ENCODE measurements at regions not wholly inside any gene's neighbourhood (a gene's known extent, or its start where the extent isn't known, plus 50 kb on each side); places are given as distances from the start of the nearest gene placed in this dataset.
A peak's percentile ranks its signal among the peaks of the same experiment; 100 is the strongest.

DNA sequence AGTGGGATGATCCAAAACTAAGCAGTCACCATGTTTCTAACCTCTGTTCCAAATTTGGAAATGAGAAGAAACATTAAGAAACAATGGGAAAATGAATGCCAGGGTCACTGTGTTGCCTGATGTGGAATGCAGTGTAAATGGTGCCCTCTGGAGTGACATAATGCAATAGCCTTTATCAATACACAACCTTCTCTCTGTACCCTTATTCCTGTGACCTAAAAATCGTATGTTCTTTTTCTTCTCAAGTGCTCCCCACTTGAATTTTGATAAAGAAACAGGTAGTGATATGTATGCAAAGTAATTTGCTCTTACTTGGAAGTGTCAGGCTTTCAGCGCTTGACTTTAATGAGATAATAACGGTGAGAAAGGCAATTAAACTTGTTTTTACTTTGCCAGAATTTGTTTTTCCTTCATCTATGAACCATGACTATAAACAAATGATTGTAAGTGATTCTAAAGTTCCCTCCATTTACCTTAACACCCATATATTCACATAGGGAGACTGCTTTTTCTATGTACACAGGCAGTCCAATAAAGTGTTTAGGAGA is 145.8 kb upstream of the THRB start:
- DNase-seq (ENCODE audit: low read depth): peak; percentile 56

DNA sequence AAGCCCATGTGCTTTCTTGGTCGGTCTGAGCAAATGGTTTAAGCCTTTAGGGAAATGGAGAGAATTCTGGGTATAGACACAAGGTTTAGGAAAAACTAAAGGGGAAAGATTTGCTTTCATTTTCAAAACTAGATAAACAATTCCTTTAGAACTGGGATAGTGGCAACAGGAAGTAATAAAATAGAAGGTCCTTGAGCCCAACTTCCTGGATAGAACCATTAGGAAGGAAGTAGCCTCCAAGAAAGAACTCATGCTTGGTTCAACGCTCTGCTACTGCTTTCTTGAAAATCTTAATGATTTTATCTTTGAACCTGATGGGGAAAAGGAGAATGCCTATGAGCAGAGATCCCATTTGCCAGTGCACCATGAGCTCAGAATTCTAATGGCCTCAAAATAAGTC is 147.0 kb upstream of the THRB start:
- DNase-seq (ENCODE audit: low read depth): no peak

DNA sequence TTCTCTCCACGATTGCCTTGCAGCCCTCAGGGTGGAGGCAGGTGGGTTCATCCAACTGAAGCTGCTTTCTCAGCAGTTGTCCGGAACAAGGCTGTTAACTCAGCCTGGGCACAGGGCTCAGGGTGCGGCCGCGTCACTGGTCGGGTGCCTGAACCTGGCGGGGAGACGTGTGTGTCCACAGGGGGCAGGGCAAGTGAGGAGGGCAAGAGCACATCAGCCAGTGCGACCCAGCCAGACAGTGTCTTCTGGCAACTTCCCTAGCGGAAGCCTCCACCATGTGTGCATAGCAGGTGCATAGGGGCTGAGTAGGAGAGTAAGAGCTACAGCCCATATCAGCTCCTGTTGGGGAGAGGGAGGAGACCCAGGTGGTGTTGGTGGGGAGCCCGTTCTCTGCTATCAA is 150.4 kb upstream of the THRB start:
- no peak for DNase-seq (ENCODE audit: low read depth)

DNA sequence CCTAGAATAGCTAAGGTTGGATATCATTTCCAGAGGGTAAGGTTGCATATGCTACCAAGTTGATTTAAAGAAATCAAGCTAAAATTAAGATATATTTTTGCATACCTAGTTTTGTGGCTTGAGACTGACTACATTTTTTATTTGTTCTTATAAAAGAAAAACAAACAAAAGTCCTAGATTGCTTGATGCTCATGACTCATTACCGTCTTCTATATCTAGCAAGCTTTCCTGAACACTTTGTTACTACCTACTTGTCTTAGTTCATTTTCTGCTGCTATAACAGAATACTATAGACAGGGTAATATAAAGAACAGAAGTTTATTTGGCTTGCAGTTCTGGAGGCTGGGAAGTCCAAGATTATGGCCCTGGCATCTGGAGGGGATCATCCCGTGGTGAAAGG is 152.1 kb upstream of the THRB start:
- DNase-seq (ENCODE audit: low read depth): no peak

DNA sequence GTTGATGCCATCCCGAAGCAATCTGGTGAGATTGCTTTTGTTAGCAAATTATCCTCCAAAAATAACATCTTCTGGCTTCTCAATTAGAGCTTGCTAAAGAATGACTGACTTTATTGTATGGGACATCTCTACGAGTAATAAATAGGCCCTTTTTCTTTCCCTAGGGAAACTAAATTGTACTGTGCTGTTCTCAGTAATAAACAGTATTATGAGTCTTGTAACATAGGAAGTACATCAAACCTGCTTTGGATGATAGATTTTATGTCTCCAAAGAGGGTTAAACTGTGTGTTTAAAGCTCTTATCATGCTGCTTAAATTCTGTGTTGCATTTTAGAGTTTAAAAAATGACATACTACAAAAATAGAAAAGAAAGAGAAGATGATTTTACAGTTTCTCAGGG is 153.4 kb upstream of the THRB start:
- no peak for DNase-seq (ENCODE audit: low read depth)

DNA sequence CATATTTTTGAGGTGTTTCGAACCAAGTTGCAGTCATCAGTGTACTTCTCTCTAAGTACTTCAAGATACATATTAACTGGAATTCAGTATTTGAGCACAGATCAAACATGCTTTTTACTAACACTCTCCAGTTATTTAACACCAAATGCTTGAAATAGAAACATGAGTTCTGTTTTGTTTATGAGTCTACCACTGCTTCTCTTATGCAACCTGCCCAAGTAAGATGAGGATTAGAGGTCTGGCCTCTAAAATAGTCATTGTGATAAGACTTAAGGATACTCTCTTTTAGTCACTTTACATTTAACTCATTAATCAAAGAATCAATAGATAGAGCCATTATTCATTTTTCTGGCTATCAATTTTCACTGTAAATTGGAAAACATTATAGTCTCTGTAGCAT is 156.2 kb upstream of the THRB start:
- DNase-seq (ENCODE audit: low read depth): no peak

DNA sequence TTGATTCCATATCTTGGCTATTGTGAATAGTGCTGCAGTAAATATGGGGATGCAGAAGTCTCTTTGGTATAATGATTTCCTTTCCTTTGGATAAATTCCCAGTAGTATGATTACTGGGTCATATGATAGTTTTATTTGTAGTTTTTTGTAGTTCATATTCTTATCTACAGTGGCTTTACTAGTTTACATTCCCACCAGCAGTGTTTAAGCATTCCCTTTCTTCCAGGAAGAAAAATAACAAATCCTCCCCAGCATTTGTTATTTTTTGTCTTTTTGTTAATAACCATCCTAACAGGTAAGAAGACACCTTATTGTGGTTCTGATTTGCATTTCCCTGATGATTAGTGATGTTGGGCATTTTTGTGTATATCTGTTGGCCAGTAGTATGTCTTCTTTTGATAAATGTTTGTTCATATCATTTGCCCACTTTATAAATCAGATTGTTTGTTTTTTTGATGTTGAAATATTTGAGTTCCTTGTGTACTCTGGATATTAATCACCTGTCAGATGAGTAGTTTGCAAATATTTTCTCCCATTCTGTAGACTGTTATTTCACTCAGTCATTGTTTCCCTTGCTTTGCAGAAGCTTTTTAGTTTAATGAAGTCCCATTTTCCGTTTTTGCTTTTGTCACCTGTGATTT is 163.3 kb upstream of the THRB start:
- DNase-seq (ENCODE audit: low read depth): no peak

DNA sequence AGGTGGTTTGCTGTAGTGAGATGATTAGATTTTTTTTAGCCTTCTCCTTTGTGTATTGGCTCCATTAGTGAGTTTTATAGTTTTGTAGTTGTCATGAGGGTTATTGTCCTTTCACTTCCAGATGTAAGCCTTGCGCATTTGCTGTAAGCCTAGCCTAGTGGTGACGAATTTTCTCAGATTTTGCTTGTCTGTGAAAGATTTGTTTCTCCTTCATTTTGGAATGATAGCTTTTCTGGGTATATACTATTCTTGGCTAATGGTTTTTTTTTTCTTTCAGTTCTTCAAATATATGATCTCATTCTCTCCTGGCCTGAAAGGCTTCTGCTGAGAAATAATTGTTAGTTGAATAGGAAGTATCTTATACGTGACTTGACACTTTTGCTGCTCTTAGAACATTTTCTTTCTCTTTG is 166.5 kb upstream of the THRB start:
- DNase-seq (ENCODE audit: low read depth): no peak

DNA sequence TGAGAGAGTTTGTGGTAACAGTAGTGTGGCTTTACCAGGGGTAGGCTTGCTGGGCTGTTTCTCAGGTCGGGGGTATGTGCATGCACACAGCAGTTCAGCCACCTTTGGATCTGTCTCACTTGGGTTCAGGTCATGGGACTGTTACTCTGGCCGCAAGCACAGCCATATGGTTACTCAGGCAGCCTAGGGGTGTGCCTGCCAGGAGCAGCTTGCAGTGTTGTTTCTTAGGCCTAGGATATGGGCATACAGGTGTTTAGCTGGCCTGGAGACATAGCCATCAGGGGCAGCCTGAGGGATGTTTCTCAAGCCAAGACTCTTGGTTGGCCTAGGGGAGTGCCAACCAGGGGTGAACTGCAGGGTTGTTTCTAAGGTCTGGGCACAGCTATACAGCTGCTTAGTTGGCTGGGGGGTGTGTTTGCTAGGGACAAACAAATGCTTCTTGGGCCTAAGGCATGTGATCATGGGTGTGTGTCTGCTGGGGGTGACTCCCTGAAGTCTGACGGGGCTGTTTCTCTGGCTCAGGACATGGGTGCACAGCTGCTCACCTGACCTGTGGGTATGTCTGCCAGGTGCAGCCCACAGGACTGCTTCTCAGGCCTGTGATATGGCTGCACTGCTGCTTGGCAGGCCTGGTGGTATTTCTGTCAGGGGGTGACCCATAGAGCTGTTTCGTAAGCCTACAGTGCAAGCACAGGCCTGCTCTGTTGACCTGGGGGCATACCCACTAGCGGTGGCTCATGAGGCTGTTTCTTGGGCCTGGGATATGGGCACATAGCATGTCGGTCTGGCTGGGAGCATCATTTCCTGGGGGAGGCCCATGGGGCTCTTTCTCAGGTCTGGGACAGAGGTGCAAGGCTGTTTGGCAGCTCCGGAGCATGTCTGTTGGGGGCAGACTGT is 168.0 kb upstream of the THRB start:
- DNase-seq (ENCODE audit: low read depth): no peak

DNA sequence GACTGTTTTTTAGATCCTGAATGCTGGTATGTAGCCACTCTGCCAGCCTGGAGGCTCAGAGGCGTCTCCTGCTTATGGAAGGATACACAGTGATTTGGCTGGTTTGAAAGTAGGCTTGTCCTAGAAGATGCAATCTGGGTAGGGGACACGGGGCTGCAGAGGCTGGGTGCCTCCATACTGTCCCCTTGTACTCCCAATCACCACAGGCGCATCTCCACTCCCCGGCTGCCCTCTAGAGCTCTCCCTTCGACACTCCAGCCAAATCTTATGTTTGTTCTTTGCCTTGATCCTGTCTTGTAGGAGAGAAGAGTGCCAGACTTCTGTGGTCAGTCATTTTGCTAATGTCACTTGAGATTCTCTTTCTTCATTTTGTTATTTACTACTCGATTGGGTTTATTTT is 168.8 kb upstream of the THRB start:
- no peak for DNase-seq (ENCODE audit: low read depth)

DNA sequence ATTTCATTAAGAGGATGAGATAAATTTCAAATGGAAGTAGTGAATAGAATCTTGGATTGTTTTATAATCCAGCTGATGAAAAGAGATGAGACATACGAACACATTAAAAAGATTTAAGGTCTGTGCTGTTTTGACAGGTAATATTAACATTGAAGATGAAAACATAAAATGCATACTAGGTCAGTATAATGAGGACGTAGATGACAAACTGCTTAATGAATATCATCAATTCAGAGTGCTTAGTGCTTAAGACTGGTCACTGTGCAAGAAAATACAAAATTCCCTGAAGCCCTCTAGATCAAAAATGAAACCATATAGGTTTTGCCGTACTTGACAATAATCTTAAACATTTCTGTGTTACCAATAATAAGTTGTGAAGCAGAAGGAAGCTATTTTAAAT is 173.4 kb upstream of the THRB start:
- DNase-seq (ENCODE audit: low read depth): no peak

DNA sequence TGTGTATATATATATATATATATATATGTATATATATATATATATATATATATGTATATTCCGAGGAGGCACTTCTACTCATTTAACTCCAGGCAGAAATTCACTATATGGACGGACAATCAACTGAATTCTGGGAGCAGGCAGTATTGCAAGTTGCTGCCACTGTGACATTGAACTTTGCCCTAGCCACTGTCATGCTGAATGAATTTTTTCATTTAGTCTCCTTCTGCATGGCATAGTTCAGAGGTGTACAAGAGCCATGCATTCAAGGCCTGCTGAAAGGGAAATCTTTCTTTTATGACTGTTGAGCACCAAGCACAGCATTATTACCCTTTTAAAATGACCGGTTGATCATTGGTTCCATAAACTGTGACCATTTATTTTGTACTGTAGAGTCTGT is 176.2 kb upstream of the THRB start:
- no peak for DNase-seq (ENCODE audit: low read depth)

DNA sequence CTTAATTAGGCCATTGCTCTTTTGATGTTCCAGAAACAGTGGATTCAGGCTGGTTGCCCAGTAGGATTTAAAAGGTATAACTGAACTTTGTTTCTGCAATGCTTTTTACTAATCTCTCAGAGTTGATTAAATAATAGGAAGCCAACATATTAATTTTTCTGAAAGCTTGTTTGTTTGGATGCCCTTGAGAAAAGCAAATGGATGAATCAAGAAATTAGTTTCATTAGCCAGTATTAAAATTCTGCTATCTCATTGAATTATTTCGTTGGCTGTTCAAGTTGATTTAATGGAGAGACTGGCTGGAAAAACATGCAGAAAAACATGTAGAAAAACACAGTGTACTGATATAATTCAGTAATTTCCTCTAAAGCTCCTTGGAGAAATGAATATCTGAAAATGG is 178.9 kb upstream of the THRB start:
- DNase-seq (ENCODE audit: low read depth): no peak

DNA sequence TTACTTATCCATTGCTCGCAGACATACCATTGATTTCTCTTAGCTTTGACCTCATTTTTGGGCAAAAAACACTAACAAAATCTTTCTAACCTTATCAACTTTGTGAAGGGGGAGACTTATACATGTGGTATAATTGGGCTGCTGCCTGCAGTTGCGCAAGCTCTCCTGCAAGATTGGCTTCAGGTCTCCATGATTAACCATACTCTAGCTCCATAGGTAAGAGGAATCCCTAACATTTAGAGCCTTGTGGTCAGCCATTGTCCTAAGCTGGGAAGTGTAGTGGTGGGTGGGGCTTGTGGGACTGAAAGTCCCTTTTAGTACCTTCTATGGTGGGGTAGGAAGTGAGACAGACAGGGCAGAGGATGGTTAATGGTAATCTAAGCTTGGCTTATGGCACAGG is 179.6 kb upstream of the THRB start:
- DNase-seq (ENCODE audit: low read depth): no peak

DNA sequence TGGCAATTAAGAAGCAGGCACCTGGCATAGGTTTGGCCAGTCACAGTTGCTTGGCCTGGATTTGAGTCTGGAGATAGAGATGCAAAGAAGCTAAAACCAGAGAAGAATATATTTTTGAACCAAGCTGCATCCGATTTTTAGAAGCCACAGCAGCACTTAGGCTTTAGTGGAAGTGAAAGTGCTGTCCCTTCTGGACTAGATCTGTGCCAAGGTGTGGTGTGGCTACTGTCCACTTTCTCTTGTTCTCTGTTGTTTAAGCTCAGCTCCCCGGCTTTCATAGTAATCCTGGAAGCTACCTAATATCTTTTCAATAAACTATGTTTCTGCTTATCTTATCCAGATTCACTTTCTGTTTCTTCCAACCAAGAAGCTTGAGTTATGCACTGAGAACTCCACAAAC is 183.4 kb upstream of the THRB start:
- DNase-seq (ENCODE audit: low read depth): no peak

DNA sequence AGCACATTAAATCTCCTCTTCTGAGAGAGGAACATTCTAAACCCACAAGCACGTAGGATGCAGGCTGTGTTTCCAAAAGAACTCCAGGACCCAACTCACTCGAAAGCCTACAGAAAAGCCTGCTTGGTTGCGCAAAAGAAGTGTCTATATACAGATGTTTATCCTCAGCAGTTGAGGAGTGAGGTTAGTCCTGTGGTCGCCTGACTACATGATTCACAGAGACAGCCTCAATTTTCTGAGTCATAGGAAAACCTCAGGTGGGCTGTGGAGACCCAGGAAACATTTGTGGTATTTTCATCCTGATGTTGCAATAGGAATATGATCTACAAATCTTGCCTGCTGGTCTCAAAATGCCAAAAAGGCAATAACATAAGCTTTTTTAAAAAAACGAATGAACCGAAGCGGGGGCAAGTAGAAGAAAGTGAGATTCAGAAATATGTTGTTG is 183.8 kb upstream of the THRB start:
- peak; percentile 68 for DNase-seq (ENCODE audit: low read depth)

DNA sequence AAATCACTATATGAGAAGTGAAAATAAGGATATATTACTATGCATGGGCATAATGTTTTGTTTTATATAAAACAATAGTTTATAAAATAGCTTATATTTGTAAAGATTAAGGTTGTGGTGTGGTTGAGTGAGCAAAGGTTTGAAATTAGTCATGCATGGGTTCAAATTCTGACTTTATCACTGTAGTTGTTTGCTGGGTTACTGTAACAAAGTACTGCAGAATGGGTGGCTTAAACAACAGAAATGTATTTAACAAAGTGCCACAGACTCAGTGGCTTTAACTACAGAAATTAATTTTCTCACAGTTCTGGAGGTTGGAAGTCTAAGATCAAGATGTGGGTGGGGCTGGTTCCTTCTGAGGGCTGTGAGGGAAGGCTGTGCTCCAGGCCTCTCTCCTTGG is 184.8 kb upstream of the THRB start:
- DNase-seq (ENCODE audit: low read depth): no peak

DNA sequence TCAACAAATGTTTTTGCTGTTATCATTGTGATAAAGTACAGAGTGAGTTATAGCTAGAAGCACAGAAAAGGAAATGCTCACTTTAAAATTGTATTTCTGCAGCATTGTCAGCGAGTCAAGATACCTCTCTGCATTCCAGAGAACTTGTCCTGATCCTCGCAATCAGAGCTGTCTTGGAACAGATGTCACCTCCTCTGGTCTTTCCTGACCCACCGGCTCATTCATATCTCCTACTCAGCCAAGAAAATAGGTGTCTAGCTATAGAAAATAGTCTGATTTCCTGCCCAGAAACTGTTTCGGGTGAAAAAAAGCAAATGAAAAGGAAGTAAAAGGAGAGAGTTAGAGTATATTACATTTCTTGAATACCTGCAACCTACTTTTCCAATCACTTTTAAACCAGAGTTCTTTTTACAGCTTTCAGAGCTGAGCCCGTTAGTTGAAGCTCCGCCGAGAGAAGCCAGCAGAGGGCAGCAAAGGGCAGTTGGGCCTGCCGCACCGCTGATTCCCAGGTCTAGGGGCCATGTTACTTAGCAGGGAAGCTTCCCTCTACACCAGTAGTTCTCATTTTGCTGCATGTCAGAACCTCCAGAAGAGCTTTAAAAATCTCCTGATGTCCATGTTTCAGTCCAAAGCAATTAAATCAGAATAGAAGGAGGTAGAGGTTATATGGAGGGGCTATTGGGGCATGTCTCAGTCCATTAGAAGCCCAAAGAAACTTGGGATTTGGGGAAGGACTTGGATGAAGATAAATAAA is 185.7 kb upstream of the THRB start:
- DNase-seq (ENCODE audit: low read depth): peak; percentile 36

DNA sequence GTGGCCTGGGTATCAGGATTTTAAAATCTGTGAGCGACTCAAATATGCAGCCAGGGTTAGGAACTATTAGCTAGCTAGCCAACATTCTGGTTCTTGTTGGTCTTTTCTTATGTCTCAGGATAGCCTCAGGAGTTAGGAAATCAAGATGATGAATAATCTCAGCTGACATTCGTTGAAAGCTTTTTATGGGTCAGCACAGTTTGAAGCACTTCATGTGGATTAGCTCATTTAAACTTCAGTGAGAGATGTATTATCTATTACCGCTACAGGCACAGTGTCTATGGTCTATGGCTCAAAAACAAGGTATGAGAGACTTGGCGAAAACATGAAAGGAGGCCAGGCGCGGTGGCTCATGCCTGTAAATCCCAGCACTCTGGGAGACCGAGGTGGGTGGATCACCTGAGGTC is 187.5 kb upstream of the THRB start:
- DNase-seq (ENCODE audit: low read depth): no peak

DNA sequence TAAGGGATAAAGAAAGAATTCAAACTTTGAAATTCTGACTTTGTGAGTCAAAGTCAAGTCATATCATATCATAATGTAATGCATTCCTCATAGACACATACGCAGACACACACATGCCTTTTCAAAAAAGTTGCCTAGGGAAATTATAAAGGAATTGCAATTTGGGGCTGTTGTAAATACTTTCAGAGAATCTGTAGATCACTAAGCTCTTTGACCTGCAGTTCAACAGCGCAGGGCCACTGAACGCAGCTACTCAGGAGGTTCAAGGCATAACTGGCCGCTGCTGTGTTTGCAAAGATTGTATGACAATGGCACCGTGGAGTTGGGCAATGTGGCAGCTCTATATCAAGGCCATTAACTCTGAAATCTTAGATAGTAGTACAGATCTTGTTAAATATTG is 188.4 kb upstream of the THRB start:
- no peak for DNase-seq (ENCODE audit: low read depth)

DNA sequence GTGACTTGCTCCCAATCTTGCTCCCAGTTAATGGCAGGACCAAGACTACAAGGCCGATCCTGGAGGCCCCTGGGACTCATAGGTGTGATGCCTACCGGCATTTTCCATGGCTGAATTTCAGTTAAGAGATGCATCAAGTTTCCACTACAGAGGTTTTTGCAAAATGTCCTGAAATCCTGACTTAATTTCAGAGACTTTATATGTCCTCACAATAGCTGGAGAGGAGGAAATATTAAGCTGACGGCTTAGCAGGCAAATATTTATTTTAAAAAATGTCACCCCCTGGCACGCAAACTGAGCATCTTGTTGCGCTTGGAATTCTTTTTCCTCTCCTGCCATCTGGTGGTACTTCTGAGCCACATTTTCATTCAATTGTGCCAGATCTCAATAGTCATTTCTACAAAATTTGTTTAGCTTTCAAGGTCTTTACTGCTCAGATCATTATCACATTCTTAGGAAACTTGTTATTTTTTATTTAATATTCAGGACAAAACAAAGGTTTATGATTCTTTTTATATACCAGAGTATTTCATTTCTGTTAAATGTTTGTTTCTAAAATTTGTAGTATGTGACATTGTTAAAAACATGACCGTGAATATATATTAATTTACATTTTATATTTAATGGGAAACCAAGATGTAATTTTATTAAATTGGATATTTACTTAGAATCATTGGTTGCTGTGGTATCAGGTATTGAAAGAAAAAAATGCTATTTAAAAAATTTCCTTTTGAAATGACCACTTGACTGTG is 189.2 kb upstream of the THRB start:
- peak; percentile 74 for DNase-seq (ENCODE audit: low read depth)

Data from myocyte (in vitro differentiated cells).